ENCODE measurements at regions not wholly inside any gene's neighbourhood (a gene's known extent, or its start where the extent isn't known, plus 50 kb on each side); places are given as distances from the start of the nearest gene placed in this dataset.

GRCh38 chr15:99873451-99873850 is 140.2 kb upstream of the LYSMD4 start:
- no peak for DNase-seq (ENCODE audit: low read depth)
- no peak for TF ChIP-seq CTCF (conservative IDR thresholded peaks at IDR 0.05; ENCODE audit: low read depth, low read length)
- H3K4me3 ChIP-seq (ENCODE audit: low read length) = no peak overlapping the region

- no peak for TF ChIP-seq CTCF (conservative IDR thresholded peaks at IDR 0.05; ENCODE audit: low read depth, low read length)
- DNase-seq (ENCODE audit: low read depth) = no peak
- H3K4me3 ChIP-seq (ENCODE audit: low read length) = no peak overlapping the region
Observed at GRCh38 chr15:99863550-99864198, 130.4 kb upstream of the LYSMD4 start.

- no peak for DNase-seq (ENCODE audit: low read depth)
- no peak for TF ChIP-seq CTCF (conservative IDR thresholded peaks at IDR 0.05; ENCODE audit: low read depth, low read length)
- no peak overlapping the region for H3K4me3 ChIP-seq (ENCODE audit: low read length)
Observed at GRCh38 chr15:99857836-99858235, 124.6 kb upstream of the LYSMD4 start.

GRCh38 chr15:99850517-99850916 is 117.3 kb upstream of the LYSMD4 start:
- TF ChIP-seq CTCF (conservative IDR thresholded peaks at IDR 0.05; ENCODE audit: low read depth, low read length) = no peak
- no peak for DNase-seq (ENCODE audit: low read depth)
- no peak overlapping the region for H3K4me3 ChIP-seq (ENCODE audit: low read length)

- no peak overlapping the region for H3K4me3 ChIP-seq (ENCODE audit: low read length)
- TF ChIP-seq CTCF (conservative IDR thresholded peaks at IDR 0.05; ENCODE audit: low read depth, low read length) = no peak
- DNase-seq (ENCODE audit: low read depth) = no peak
Observed at GRCh38 chr15:99845009-99845408, 111.8 kb upstream of the LYSMD4 start.

- no peak for TF ChIP-seq CTCF (conservative IDR thresholded peaks at IDR 0.05; ENCODE audit: low read depth, low read length)
- no peak for DNase-seq (ENCODE audit: low read depth)
- H3K4me3 ChIP-seq (ENCODE audit: low read length) = no peak overlapping the region
Observed at GRCh38 chr15:99844150-99844549, 110.9 kb upstream of the LYSMD4 start.

GRCh38 chr15:99842071-99842470 is 108.8 kb upstream of the LYSMD4 start:
- no peak for DNase-seq (ENCODE audit: low read depth)
- TF ChIP-seq CTCF (conservative IDR thresholded peaks at IDR 0.05; ENCODE audit: low read depth, low read length) = no peak
- H3K4me3 ChIP-seq (ENCODE audit: low read length) = no peak overlapping the region

Measured in retinal pigment epithelial cell (primary cell).